ENCODE measurements at regions not wholly inside any gene's neighbourhood (a gene's known extent, or its start where the extent isn't known, plus 50 kb on each side); places are given as distances from the start of the nearest gene placed in this dataset.

- TF ChIP-seq CTCF (IDR thresholded peaks at IDR 0.05) (no peak), POLR2A (IDR thresholded peaks at IDR 0.05) (no peak)
These were observed 218.2 kb downstream of the CDCA7 start for GRCh38 chr2:173572848-173573247.
